Cardiac muscle cell (in vitro differentiated cells and primary cell): ENCODE measurements at regions not wholly inside any gene's neighbourhood (a gene's known extent, or its start where the extent isn't known, plus 50 kb on each side); places are given as distances from the start of the nearest gene placed in this dataset.
A peak's percentile ranks its signal among the peaks of the same experiment; 100 is the strongest.

Source experiments
- DNase-seq, 2 donors: peaks; one replicate each; pipeline versions ENCODE4 v3.0.0 to v3.0.0-alpha.2; 2010 to 2017; ENCODE audit warnings: low read depth in 1 of 2, low spot score in 1 of 2
- H3K27ac ChIP-seq: fragments of 200-600 bp; sonication (generic); 2 replicates; pipeline ENCODE4 v1.5.1; 2016
- H3K27me3 ChIP-seq: fragments of 200-600 bp; sonication (generic); 2 replicates; pipeline ENCODE4 v1.6.0; 2016; ENCODE audit warnings: control low read depth
- H3K36me3 ChIP-seq: fragments of 200-600 bp; sonication (generic); 2 replicates; pipeline ENCODE4 v1.5.1; 2016; ENCODE audit warnings: control low read depth
- H3K4me1 ChIP-seq: fragments of 200-600 bp; sonication (generic); 2 replicates; pipeline ENCODE4 v1.8.1; 2017; ENCODE audit warnings: low read depth, mild to moderate bottlenecking, mixed run types
- H3K4me3 ChIP-seq: fragments of 200-600 bp; sonication (generic); 2 replicates; pipeline ENCODE4 v1.5.1; 2016; ENCODE audit warnings: mild to moderate bottlenecking
- H3K9me3 ChIP-seq: fragments of 200-600 bp; sonication (generic); 2 replicates; pipeline ENCODE4 v1.5.1; 2017; ENCODE audit warnings: low read depth, mild to moderate bottlenecking, control low read depth
- TF ChIP-seq, protein P1 (sequence below): IDR thresholded peaks from 2 replicates; pipeline ENCODE4 v1.5.1; 2012; ENCODE audit warnings: low read depth, mild to moderate bottlenecking, low read length

DNA sequence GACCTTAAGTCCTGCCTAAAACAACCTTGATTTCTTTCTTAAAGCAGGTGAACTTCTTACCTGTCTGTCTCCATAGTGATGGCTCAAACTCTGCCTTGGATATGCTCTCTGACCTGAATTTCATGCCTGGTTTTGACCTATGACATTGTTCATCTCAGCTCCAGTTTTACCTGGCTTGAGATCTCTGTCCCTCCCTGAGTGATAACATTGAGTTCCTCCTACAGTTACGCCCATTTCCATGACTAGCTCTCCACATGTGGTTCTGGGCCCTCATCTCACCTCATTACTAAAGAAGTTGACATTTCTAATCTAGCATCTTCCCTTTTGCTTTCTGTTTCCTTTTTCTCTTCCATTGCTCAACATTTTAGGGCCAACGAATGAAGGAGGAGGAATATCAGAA is 233.1 kb downstream of the HHIPL2 start:
- H3K27ac ChIP-seq: no peak overlapping the region
- no peak for DNase-seq
- H3K4me3 ChIP-seq: no peak overlapping the region
- TF ChIP-seq, protein P1, sequence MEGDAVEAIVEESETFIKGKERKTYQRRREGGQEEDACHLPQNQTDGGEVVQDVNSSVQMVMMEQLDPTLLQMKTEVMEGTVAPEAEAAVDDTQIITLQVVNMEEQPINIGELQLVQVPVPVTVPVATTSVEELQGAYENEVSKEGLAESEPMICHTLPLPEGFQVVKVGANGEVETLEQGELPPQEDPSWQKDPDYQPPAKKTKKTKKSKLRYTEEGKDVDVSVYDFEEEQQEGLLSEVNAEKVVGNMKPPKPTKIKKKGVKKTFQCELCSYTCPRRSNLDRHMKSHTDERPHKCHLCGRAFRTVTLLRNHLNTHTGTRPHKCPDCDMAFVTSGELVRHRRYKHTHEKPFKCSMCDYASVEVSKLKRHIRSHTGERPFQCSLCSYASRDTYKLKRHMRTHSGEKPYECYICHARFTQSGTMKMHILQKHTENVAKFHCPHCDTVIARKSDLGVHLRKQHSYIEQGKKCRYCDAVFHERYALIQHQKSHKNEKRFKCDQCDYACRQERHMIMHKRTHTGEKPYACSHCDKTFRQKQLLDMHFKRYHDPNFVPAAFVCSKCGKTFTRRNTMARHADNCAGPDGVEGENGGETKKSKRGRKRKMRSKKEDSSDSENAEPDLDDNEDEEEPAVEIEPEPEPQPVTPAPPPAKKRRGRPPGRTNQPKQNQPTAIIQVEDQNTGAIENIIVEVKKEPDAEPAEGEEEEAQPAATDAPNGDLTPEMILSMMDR: no peak
- no peaks in the 10 kb centered on the region for H3K9me3 ChIP-seq
- H3K27me3 ChIP-seq: no peaks in the 10 kb centered on the region
- H3K4me1 ChIP-seq: no peaks in the 10 kb centered on the region
- no peaks in the 10 kb centered on the region for H3K36me3 ChIP-seq

DNA sequence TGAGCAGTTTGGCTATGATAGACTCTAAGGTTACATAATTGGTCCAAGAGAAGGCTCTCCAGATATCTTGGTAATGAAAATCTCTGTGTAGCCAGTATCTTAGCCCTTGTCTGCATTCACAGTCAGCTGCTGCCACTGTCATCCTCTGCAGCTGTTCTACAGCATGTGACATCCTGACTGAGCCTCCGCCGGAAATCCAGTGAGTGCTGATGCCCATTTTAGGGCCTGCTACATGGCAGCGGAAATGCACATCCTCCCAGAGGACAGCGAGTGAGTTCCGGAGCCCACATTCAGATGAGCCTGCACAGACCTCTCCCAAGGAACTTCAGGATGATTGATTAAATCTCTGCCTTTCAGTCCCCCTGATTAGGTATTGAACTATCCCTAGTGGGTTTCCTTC is 237.1 kb downstream of the HHIPL2 start:
- Histone ChIP-seq H3K4me3 (no peak overlapping the region), H3K36me3 (no peaks in the 10 kb centered on the region), H3K9me3 (no peaks in the 10 kb centered on the region), H3K27ac (no peak overlapping the region), H3K27me3 (no peaks in the 10 kb centered on the region), H3K4me1 (no peaks in the 10 kb centered on the region)
- TF ChIP-seq, protein P1: no peak
- peak in 1 of 2 donors; percentile 2 for DNase-seq

DNA sequence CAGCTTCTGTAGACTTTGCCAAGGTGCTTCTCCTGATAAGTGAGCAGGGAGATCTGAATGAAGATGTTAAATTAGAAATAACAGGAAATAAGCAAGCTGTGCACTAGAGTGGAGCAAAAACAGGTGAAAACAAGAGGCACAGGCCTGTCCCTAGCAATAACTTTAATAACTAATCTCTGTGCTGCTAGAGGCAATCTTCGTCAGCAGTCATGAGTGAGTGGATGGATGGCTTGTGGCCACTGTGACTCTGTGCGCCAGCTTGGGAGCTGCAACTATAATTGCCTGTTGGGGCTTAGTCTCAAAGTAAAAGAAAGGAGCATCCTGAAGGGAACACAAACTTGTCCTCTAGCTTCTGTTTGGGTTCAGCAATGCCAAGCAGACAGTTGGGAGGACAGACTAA is 240.3 kb downstream of the HHIPL2 start:
- no peaks in the 10 kb centered on the region for H3K27me3 ChIP-seq
- TF ChIP-seq, protein P1: no peak
- no peak overlapping the region for H3K4me3 ChIP-seq
- H3K4me1 ChIP-seq: no peaks in the 10 kb centered on the region
- H3K27ac ChIP-seq: no peak overlapping the region
- H3K36me3 ChIP-seq: no peaks in the 10 kb centered on the region
- no peaks in the 10 kb centered on the region for H3K9me3 ChIP-seq
- DNase-seq: no peak

DNA sequence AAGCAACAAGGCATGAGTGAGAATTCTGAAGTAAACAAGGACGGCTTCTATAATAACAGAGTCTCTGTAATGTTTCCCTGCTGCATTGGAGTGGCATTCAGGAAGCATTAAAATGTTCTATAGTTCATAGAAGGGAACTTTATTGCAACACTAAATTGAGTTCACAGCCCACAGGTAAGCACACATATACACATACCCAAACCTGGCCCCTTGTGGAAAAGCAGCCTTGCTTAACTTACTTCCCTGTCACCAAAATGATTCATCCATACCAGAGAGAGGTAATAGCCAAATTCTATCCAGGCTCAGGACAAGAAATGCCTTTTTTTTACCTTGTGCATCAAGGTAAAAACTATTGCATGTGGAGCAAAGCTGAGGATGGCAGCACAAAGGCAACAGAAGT is 241.4 kb downstream of the HHIPL2 start:
- no peaks in the 10 kb centered on the region for H3K4me1 ChIP-seq
- no peaks in the 10 kb centered on the region for H3K36me3 ChIP-seq
- no peaks in the 10 kb centered on the region for H3K27me3 ChIP-seq
- H3K27ac ChIP-seq: no peak overlapping the region
- DNase-seq: no peak
- TF ChIP-seq, protein P1: no peak
- H3K4me3 ChIP-seq: no peak overlapping the region
- H3K9me3 ChIP-seq: no peaks in the 10 kb centered on the region

DNA sequence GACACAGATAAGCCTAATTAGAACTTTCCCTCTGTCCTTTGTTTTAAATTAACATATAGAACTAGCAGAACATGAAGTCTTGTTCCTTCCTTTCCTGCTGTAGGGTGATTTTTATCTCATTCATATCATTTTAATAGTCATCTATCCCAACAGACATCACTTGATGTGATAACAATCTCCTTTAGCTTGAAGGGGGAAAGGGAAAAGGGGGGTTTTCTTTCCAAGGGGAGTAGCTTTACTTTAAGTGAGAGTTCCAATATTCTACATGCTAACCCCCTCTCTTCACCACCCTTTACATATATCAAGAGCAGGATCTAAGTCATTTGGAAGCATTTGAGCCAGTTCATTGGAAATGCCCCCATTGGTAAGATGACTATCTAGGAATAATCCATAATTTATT is 241.9 kb downstream of the HHIPL2 start:
- TF ChIP-seq, protein P1: no peak
- H3K36me3 ChIP-seq: no peaks in the 10 kb centered on the region
- H3K27me3 ChIP-seq: no peaks in the 10 kb centered on the region
- no peak overlapping the region for H3K27ac ChIP-seq
- no peak overlapping the region for H3K4me3 ChIP-seq
- H3K4me1 ChIP-seq: no peaks in the 10 kb centered on the region
- DNase-seq: no peak
- H3K9me3 ChIP-seq: no peaks in the 10 kb centered on the region

DNA sequence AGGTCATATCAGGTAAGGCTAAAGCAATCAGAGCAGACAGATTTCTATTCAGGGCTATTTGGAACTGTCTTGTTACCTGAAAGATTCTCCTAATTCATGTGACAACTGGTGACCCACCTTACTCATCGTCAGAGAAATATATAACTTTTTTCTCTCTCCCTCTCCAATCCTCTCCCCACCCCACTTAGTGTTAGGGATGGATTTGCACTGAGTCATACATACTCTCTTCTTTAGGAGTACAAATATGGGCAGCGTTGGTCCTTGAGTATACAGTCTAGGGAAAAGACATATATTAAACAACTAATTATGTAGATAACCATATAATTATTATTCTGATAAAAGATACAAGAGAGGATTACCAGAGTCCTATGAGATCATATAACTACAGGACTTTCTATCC is 246.3 kb downstream of the HHIPL2 start:
- H3K4me1 ChIP-seq: no peaks in the 10 kb centered on the region
- H3K4me3 ChIP-seq: no peak overlapping the region
- no peak for DNase-seq
- TF ChIP-seq, protein P1: no peak
- no peaks in the 10 kb centered on the region for H3K27me3 ChIP-seq
- no peaks in the 10 kb centered on the region for H3K9me3 ChIP-seq
- H3K36me3 ChIP-seq: no peaks in the 10 kb centered on the region
- no peak overlapping the region for H3K27ac ChIP-seq
